Esophagus muscularis mucosa (tissue), 4 donors: ENCODE measurements at regions not wholly inside any gene's neighbourhood (a gene's known extent, or its start where the extent isn't known, plus 50 kb on each side); places are given as distances from the start of the nearest gene placed in this dataset.

Source experiments
- DNase-seq: peaks from one replicate; pipeline ENCODE4 v3.0.0-alpha.2; 2017; ENCODE audit errors: extremely low spot score
- H3K27ac ChIP-seq, 4 donors: fragments of 200-600 bp; sonication (generic); replicated peaks in 1 of 4; 1 replicate in 3 of 4; 2 replicates in 1 of 4; pipeline ENCODE4 v1.5.1; 2016 to 2019; ENCODE audit warnings: mild to moderate bottlenecking in 1 of 4
- H3K27me3 ChIP-seq, 4 donors: fragments of 200-600 bp; sonication (generic); one replicate each; pipeline versions ENCODE4 v1.5.1 to v1.6.0; 2016 to 2019
- H3K36me3 ChIP-seq, 4 donors: fragments of 200-600 bp; sonication (generic); one replicate each; pipeline ENCODE4 v1.5.1; 2016 to 2019
- H3K4me1 ChIP-seq, 4 donors: fragments of 200-600 bp; sonication (generic); one replicate each; pipeline ENCODE4 v1.5.1; 2016 to 2019
- H3K4me3 ChIP-seq, 4 donors: fragments of 200-600 bp; sonication (generic); 1 replicate in 2 of 4; 2 replicates in 2 of 4; pipeline ENCODE4 v1.5.1; 2016 to 2019; ENCODE audit warnings: mild to moderate bottlenecking in 4 of 4, moderate library complexity in 1 of 4
- H3K9me3 ChIP-seq, 4 donors: fragments of 200-600 bp; sonication (generic); 1 replicate in 3 of 4; 2 replicates in 1 of 4; pipeline ENCODE4 v1.5.1; 2016 to 2019
- EP300 ChIP-seq: sonication (generic); formaldehyde crosslinking; IDR thresholded peaks from one replicate; pipeline ENCODE4 v1.6.1; 2017; ENCODE audit warnings: antibody characterized with exemption
- POLR2A ChIP-seq: fragments of 450-650 bp; IDR thresholded peaks from one replicate; pipeline ENCODE4 v1.6.1; 2017; ENCODE audit warnings: antibody characterized with exemption, moderate library complexity, mild to moderate bottlenecking, low read depth
- POLR2AphosphoS5 ChIP-seq, 2 donors: sonication (generic); formaldehyde crosslinking; IDR thresholded peaks; one replicate each; pipeline ENCODE4 v1.6.1; 2017; ENCODE audit warnings: antibody characterized with exemption in 2 of 2
- WGBS: methylation state at CpG from one replicate; pipeline ENCODE4 v1.1.5; 2018; 5-methylcytosine and 5-hydroxymethylcytosine counted together
- intact Hi-C: fragments of 100-400 bp; cut with DNase I; formaldehyde crosslinking; loops from one replicate; pipeline ENCODE4 v1.15.1; 2023
- TF ChIP-seq, protein P1 (sequence below), 3 experiments: fragments of 200-600 bp in 2 of 3; fragments of 450-650 bp in 1 of 3; sonication (generic) in 2 of 3; IDR thresholded peaks; one replicate each; pipeline ENCODE4 v1.5.1; 2017 to 2019; ENCODE audit warnings: antibody characterized with exemption in 3 of 3, mild to moderate bottlenecking in 2 of 3, moderate library complexity in 1 of 3

DNA sequence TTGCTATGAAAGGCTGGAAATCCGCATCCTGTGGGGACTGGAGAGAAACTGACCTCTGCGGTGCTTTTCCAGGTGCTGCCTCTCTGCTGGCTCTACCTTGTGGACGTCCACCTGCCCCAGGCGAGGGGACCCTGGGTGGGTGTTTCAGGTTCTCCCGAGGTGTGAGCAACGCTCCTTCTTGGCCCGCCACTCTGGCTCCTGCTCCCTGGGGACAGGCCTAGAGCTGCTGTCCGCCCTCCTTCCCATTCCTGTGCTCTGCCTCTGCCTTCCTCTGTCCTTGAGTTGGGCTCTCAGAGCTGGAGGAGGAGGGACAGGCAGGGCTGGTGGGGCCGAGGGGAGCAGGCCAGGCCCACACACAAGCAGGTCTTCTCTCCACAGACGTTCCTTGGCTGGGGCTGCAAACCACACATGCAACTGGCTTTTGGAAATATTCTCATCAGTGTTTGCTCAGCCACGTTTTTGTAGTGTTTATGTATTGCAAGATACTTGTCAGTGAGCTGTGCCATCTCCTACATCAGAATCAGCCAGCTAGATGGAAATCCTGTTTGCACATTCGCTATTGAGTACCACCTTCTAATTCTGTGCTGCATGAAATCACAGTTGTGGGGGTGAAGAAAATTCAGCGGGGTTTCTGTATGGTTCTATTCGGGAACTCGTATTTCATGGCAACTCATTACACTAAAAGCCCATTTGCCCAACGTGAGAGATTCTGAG is 1115.0 kb downstream of the BRD1 start:
- TF ChIP-seq EP300 (no peak), POLR2A (no peak), POLR2AphosphoS5 (IDR thresholded peaks at IDR 0.05) (no peak)
- TF ChIP-seq, protein P1, sequence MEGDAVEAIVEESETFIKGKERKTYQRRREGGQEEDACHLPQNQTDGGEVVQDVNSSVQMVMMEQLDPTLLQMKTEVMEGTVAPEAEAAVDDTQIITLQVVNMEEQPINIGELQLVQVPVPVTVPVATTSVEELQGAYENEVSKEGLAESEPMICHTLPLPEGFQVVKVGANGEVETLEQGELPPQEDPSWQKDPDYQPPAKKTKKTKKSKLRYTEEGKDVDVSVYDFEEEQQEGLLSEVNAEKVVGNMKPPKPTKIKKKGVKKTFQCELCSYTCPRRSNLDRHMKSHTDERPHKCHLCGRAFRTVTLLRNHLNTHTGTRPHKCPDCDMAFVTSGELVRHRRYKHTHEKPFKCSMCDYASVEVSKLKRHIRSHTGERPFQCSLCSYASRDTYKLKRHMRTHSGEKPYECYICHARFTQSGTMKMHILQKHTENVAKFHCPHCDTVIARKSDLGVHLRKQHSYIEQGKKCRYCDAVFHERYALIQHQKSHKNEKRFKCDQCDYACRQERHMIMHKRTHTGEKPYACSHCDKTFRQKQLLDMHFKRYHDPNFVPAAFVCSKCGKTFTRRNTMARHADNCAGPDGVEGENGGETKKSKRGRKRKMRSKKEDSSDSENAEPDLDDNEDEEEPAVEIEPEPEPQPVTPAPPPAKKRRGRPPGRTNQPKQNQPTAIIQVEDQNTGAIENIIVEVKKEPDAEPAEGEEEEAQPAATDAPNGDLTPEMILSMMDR (IDR thresholded peaks at IDR 0.05) = no peak
- no peak overlapping the region for H3K4me3 ChIP-seq
- intact Hi-C loops = no loop called here
- no peak for DNase-seq
- peaks cover 0 to 15% (median 10%) of the 10 kb centered on the region in 4 donors for H3K9me3 ChIP-seq
- no peaks in the 10 kb centered on the region for H3K36me3 ChIP-seq
- WGBS = 82% methylated on average over 16 of the region's 16 CpGs
- H3K4me1 ChIP-seq = no peaks in the 10 kb centered on the region
- no peak overlapping the region for H3K27ac ChIP-seq
- H3K27me3 ChIP-seq = peaks cover 0 to 19% (median 0%) of the 10 kb centered on the region in 4 donors

DNA sequence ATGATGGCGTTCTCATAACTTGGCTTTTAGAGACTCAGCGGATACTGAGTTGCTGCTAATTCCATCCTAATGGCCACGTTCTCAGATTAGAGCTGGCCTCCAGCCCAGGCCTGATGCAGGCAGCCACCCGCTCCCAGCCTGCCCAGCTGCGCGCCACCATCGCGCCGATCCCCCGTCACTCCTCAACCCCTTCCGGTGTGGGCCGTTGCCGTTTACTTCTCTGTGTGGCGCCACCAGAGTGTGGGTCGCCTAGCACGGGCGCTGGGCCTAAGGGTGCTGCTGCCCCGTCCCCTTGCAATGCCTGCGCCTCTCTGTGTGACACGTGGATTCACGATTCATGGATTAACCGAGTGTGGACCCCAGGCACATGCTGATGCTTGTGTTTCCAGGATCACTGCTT is 1116.0 kb downstream of the BRD1 start:
- Histone ChIP-seq H3K4me3 (no peak overlapping the region), H3K36me3 (no peaks in the 10 kb centered on the region), H3K4me1 (no peaks in the 10 kb centered on the region), H3K27me3 (peaks cover 0 to 10% (median 0%) of the 10 kb centered on the region in 4 donors), H3K9me3 (peaks cover 0 to 15% (median 10%) of the 10 kb centered on the region in 4 donors), H3K27ac (no peak overlapping the region)
- 94% methylated on average over 21 of the region's 22 CpGs for WGBS
- DNase-seq = no peak
- no peak for TF ChIP-seq POLR2AphosphoS5 (IDR thresholded peaks at IDR 0.05)
- intact Hi-C loops = no loop called here

DNA sequence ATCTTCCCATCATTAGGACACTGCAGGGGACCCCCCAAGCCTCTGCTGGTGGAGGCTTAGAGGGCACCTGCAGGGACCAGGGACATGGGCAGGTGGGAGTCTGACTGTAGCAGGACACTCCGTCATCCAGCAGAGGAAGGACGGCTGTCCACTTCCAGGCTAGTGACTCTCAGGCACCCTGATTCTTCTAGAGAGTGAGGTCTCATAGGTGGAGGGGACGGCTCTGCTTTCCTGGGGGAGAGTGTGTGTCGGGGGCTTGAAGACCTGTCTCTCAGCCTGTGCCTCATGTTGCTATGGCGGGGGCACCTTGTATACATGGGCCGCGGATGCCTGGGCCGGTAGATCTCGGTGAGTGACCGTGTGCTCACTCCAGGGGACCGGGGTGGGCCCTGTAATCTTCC is 1116.6 kb downstream of the BRD1 start:
- H3K36me3 ChIP-seq = no peaks in the 10 kb centered on the region
- H3K4me1 ChIP-seq = no peaks in the 10 kb centered on the region
- 82% methylated on average over 9 of the region's 11 CpGs for WGBS
- peaks cover 0 to 10% (median 5%) of the 10 kb centered on the region in 4 donors for H3K9me3 ChIP-seq
- H3K27ac ChIP-seq = no peak overlapping the region
- H3K4me3 ChIP-seq = no peak overlapping the region
- peaks cover 0 to 10% (median 0%) of the 10 kb centered on the region in 4 donors for H3K27me3 ChIP-seq
- no peak for TF ChIP-seq EP300
- TF ChIP-seq POLR2AphosphoS5 (IDR thresholded peaks at IDR 0.05) = no peak
- TF ChIP-seq POLR2A = no peak
- intact Hi-C loops = no loop called here
- no peak for DNase-seq

DNA sequence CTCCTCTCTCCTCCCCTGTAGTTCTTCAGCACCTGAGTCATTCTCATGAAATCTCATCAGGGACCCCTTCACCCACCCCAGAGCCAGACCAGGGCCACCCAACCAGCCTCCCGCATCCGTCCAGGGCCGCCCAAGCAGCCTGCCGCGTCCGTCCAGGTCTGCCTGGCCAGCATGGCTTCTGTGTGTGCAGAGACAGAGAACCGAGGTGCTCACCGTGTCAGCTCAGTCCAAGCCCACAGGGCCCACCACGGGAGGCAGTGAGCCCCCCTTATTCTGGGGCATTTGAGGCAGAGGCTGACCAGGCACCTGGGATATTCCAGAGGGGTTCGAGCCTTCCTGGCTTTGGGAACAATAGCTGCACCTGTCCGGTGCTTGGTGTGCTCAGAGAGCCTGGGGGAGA is 1117.3 kb downstream of the BRD1 start:
- H3K4me1 ChIP-seq = no peaks in the 10 kb centered on the region
- DNase-seq = no peak
- H3K9me3 ChIP-seq = peaks cover 0 to 4% (median 1%) of the 10 kb centered on the region in 4 donors
- no peak overlapping the region for H3K27ac ChIP-seq
- TF ChIP-seq, protein P1 (IDR thresholded peaks at IDR 0.05) = no peak
- TF ChIP-seq EP300 (no peak), POLR2A (no peak), POLR2AphosphoS5 (IDR thresholded peaks at IDR 0.05) (no peak)
- 62% methylated on average over 11 of the region's 11 CpGs for WGBS
- intact Hi-C loops = no loop called here
- peaks cover 0 to 6% (median 0%) of the 10 kb centered on the region in 4 donors for H3K27me3 ChIP-seq
- no peak overlapping the region for H3K4me3 ChIP-seq
- no peaks in the 10 kb centered on the region for H3K36me3 ChIP-seq

DNA sequence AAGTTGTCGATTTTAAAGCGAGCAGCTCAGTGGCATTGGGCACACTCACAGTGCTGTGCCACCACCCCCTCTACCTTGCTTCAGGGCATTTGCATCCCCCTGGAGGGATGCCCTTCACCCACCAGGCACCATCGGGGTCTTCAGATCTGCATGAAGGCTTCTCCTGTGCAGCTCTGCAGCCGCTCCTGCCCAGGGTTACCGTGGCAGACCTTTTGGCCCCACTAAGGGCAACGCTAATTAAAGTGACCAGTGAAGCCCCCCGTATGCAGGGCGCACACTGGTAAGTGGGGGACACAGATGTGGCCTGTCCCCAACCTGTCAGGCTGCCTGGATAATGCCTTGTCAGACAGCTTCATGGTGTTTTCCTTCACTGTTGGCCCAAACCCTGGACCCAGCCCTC is 1117.7 kb downstream of the BRD1 start:
- H3K9me3 ChIP-seq = no peaks in the 10 kb centered on the region
- TF ChIP-seq, protein P1 (IDR thresholded peaks at IDR 0.05) = no peak
- no peak for TF ChIP-seq POLR2AphosphoS5 (IDR thresholded peaks at IDR 0.05)
- no peak for TF ChIP-seq EP300
- no peak for TF ChIP-seq POLR2A
- no peaks in the 10 kb centered on the region for H3K36me3 ChIP-seq
- DNase-seq = no peak
- no peak overlapping the region for H3K4me3 ChIP-seq
- 75% methylated on average over 6 of the region's 8 CpGs for WGBS
- intact Hi-C loops = no loop called here
- peaks cover 0 to 1% (median 0%) of the 10 kb centered on the region in 4 donors for H3K27me3 ChIP-seq
- no peaks in the 10 kb centered on the region for H3K4me1 ChIP-seq
- no peak overlapping the region for H3K27ac ChIP-seq

DNA sequence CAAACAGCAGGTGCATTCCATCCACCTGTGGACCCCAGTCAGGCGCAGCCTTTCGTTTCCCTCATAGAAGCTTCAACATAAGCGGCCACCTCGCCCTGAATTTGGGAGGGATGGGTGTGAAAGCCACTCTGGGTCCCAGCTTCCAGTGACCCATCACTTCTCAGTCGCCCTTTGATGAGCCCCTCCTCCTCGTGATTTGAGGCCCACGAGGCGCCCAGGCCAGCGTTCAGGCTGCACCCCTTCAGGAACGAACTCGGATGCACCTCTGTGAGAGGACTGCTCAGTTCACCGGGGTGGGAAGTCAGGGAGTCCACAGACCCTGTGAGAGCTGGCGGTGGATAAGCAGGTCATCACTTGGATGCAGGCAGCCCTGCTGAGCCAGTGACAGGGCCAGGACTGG is 1118.2 kb downstream of the BRD1 start:
- DNase-seq = no peak
- H3K9me3 ChIP-seq = no peaks in the 10 kb centered on the region
- 81% methylated on average over 9 of the region's 13 CpGs for WGBS
- no peaks in the 10 kb centered on the region for H3K4me1 ChIP-seq
- intact Hi-C loops = no loop called here
- no peaks in the 10 kb centered on the region for H3K36me3 ChIP-seq
- no peak overlapping the region for H3K4me3 ChIP-seq
- no peak overlapping the region for H3K27ac ChIP-seq
- H3K27me3 ChIP-seq = no peaks in the 10 kb centered on the region
- TF ChIP-seq POLR2A (no peak), POLR2AphosphoS5 (IDR thresholded peaks at IDR 0.05) (no peak), EP300 (no peak)
- TF ChIP-seq, protein P1 (IDR thresholded peaks at IDR 0.05) = no peak
